AG08396 (cell line): ENCODE measurements at regions not wholly inside any gene's neighbourhood (a gene's known extent, or its start where the extent isn't known, plus 50 kb on each side); places are given as distances from the start of the nearest gene placed in this dataset.

Experiments
- DNase-seq: peaks from one replicate; pipeline ENCODE4 v3.0.0; 2012; ENCODE audit warnings: low spot score, mixed read lengths

- no peak for DNase-seq
Observed at GRCh38 chr9:106056328-106056727, 362.0 kb downstream of the TMEM38B start.

GRCh38 chr9:106058460-106058859 lies 364.1 kb downstream of the TMEM38B start:
- DNase-seq = no peak

GRCh38 chr9:106059886-106060285 lies 365.5 kb downstream of the TMEM38B start:
- no peak for DNase-seq

GRCh38 chr9:106060885-106061284 lies 366.5 kb downstream of the TMEM38B start:
- no peak for DNase-seq

- DNase-seq = no peak
Observed at GRCh38 chr9:106062250-106062649, 367.9 kb downstream of the TMEM38B start.

- DNase-seq = no peak
Observed at GRCh38 chr9:106065136-106065535, 370.8 kb downstream of the TMEM38B start.

GRCh38 chr9:106065579-106066214 lies 371.4 kb downstream of the TMEM38B start:
- no peak for DNase-seq

- no peak for DNase-seq
Observed at GRCh38 chr9:106066940-106067524, 372.7 kb downstream of the TMEM38B start.

- DNase-seq = no peak
Observed at GRCh38 chr9:106069241-106069640, 374.9 kb downstream of the TMEM38B start.

- no peak for DNase-seq
Observed at GRCh38 chr9:106072421-106072820, 378.1 kb downstream of the TMEM38B start.

GRCh38 chr9:106074006-106074405 lies 379.7 kb downstream of the TMEM38B start:
- no peak for DNase-seq

- DNase-seq = no peak
Observed at GRCh38 chr9:106075236-106075959, 381.1 kb downstream of the TMEM38B start.

- DNase-seq = no peak
Observed at GRCh38 chr9:106075960-106076327, 381.6 kb downstream of the TMEM38B start.

- DNase-seq = no peak
Observed at GRCh38 chr9:106076711-106077110, 382.4 kb downstream of the TMEM38B start.

- no peak for DNase-seq
Observed at GRCh38 chr9:106077731-106078130, 383.4 kb downstream of the TMEM38B start.

GRCh38 chr9:106082621-106083020 lies 388.3 kb downstream of the TMEM38B start:
- DNase-seq = no peak

GRCh38 chr9:106084702-106085101 lies 390.4 kb downstream of the TMEM38B start:
- no peak for DNase-seq

GRCh38 chr9:106085479-106085878 lies 391.1 kb downstream of the TMEM38B start:
- DNase-seq = no peak

GRCh38 chr9:106092083-106092482 lies 397.7 kb downstream of the TMEM38B start:
- DNase-seq = no peak

- DNase-seq = no peak
Observed at GRCh38 chr9:106102821-106103220, 408.5 kb downstream of the TMEM38B start.

- DNase-seq = no peak
Observed at GRCh38 chr9:106104887-106105286, 410.5 kb downstream of the TMEM38B start.

GRCh38 chr9:106106396-106106795 lies 412.1 kb downstream of the TMEM38B start:
- no peak for DNase-seq

- DNase-seq = no peak
Observed at GRCh38 chr9:106107716-106108115, 413.4 kb downstream of the TMEM38B start.
